ENCODE measurements at regions not wholly inside any gene's neighbourhood (a gene's known extent, or its start where the extent isn't known, plus 50 kb on each side); places are given as distances from the start of the nearest gene placed in this dataset.
"Not testable (repeated sequence)": the region's sequence is repeated elsewhere in the genome, so short reads cannot be mapped to it uniquely, and the experiment has no call there.

- TF ChIP-seq CTCF (IDR thresholded peaks at IDR 0.05; ENCODE audit: low read length); EZH2 (IDR thresholded peaks at IDR 0.05; ENCODE audit: borderline replicate concordance, low read length): not testable (repeated sequence)
These were observed 86.7 kb upstream of the DEFB108B start for GRCh38 chr11:71746263-71746662.

Measured in OCI-LY1 (cell line).